ENCODE measurements at regions not wholly inside any gene's neighbourhood (a gene's known extent, or its start where the extent isn't known, plus 50 kb on each side); places are given as distances from the start of the nearest gene placed in this dataset.

GRCh38 chr14:82776958-82777357, 1243.3 kb upstream of the SEL1L start:
- TF ChIP-seq, protein P1, sequence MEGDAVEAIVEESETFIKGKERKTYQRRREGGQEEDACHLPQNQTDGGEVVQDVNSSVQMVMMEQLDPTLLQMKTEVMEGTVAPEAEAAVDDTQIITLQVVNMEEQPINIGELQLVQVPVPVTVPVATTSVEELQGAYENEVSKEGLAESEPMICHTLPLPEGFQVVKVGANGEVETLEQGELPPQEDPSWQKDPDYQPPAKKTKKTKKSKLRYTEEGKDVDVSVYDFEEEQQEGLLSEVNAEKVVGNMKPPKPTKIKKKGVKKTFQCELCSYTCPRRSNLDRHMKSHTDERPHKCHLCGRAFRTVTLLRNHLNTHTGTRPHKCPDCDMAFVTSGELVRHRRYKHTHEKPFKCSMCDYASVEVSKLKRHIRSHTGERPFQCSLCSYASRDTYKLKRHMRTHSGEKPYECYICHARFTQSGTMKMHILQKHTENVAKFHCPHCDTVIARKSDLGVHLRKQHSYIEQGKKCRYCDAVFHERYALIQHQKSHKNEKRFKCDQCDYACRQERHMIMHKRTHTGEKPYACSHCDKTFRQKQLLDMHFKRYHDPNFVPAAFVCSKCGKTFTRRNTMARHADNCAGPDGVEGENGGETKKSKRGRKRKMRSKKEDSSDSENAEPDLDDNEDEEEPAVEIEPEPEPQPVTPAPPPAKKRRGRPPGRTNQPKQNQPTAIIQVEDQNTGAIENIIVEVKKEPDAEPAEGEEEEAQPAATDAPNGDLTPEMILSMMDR (IDR thresholded peaks at IDR 0.05): no peak
- no peak for TF ChIP-seq ZFX (IDR thresholded peaks at IDR 0.05; ENCODE audit: borderline replicate concordance)
- H3K27ac ChIP-seq: no peak overlapping the region

DNA sequence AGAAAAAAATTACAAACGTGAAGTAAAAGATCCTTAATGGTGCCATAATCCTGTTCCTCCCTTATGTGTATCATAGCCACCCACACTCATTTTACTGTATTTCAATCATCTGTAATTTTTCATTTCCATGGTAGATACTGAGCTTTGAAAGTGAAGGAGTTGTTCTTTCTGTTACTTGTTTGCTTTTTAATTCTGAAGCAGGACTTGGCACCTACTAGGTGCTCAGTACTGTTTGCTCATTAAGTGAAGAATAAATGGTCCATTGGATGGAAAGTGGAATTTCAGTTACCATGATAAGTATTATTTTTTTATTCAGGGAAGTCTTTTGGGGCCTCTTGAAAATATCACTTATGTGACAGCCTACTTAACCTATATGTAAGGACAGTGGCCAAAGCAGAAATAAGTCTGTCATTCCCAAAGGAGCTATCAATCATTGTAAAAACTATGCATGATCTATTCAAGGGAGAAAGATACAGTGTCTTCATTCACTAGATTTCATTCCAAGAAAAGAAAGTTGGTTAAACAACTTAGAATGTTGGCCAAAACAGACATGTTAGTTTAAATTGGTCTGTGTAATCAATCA, 1244.4 kb upstream of the SEL1L start:
- TF ChIP-seq, protein P1 (IDR thresholded peaks at IDR 0.05): no peak
- TF ChIP-seq ZFX (IDR thresholded peaks at IDR 0.05; ENCODE audit: borderline replicate concordance): no peak
- no peak overlapping the region for H3K27ac ChIP-seq

DNA sequence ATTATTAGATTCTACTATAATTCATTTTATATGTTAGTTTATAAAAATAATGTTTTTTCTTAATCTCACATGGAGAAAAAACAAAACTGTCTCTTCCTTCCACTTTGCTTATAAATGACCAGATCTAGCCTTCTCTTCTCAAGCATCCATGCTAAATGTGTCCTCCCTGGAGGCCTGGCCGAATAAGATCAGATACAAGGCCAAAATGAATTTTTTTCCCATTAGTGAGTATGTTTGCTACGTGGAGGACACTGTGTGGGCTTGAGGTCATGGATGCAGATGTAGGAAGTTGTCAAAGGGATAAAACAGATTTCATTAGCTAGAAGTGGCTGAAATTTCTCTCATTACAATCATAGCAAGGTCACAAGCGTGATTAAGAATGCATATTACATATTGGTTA, 1244.9 kb upstream of the SEL1L start:
- no peak overlapping the region for H3K27ac ChIP-seq
- no peak for TF ChIP-seq ZFX (IDR thresholded peaks at IDR 0.05; ENCODE audit: borderline replicate concordance)
- TF ChIP-seq, protein P1 (IDR thresholded peaks at IDR 0.05): no peak

GRCh38 chr14:82779301-82779700, 1245.6 kb upstream of the SEL1L start:
- H3K27ac ChIP-seq: no peak overlapping the region
- TF ChIP-seq ZFX (IDR thresholded peaks at IDR 0.05; ENCODE audit: borderline replicate concordance): no peak
- TF ChIP-seq, protein P1 (IDR thresholded peaks at IDR 0.05): no peak

- H3K27ac ChIP-seq: no peak overlapping the region
- TF ChIP-seq, protein P1 (IDR thresholded peaks at IDR 0.05): no peak
- TF ChIP-seq ZFX (IDR thresholded peaks at IDR 0.05; ENCODE audit: borderline replicate concordance): no peak
Measured at GRCh38 chr14:82785756-82786482, 1252.3 kb upstream of the SEL1L start.

DNA sequence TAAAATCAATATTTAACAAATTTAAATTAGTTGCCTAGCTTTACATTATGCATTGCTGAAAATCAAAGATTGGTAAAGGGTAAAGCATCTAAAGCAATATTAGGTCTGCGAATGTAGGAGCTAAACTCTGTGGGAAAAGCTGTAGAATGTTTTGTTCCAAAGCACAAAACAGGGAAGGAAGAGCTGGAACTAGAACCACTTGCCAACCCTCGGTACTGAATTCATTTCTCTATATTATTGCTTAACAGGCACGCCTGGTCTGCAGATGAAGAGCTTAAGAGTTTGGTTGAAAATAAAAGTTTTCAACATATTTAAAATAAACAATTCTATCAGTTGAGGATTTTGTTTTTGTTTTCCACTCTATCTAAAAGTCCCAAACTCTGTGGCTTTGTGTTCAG, 1252.8 kb upstream of the SEL1L start:
- TF ChIP-seq, protein P1 (IDR thresholded peaks at IDR 0.05): no peak
- TF ChIP-seq ZFX (IDR thresholded peaks at IDR 0.05; ENCODE audit: borderline replicate concordance): no peak
- H3K27ac ChIP-seq: no peak overlapping the region

- no peak for TF ChIP-seq ZFX (IDR thresholded peaks at IDR 0.05; ENCODE audit: borderline replicate concordance)
- TF ChIP-seq, protein P1 (IDR thresholded peaks at IDR 0.05): no peak
- no peak overlapping the region for H3K27ac ChIP-seq
Measured at GRCh38 chr14:82796086-82796485, 1262.4 kb upstream of the SEL1L start.

Data from 22Rv1 (cell line).